AG10803 (cell line): ENCODE measurements at regions not wholly inside any gene's neighbourhood (a gene's known extent, or its start where the extent isn't known, plus 50 kb on each side); places are given as distances from the start of the nearest gene placed in this dataset.

Source experiments
- DNase-seq: peaks from one replicate; pipeline ENCODE4 v3.0.0; 2010; ENCODE audit warnings: low read depth
- H3K4me3 ChIP-seq: 2 replicates; pipeline ENCODE4 v1.5.1; 2011; ENCODE audit warnings: mild to moderate bottlenecking, low read length, control low read depth
- TF ChIP-seq, protein P1 (sequence below): conservative IDR thresholded peaks from 2 replicates; pipeline ENCODE4 v1.5.1; 2011; ENCODE audit warnings: mild to moderate bottlenecking, low read length, control low read depth, inconsistent platforms

GRCh38 chr6:4017834-4018170 is 61.1 kb downstream of the FAM217A start:
- peak overlapping the region; percentile 86 for H3K4me3 ChIP-seq
- TF ChIP-seq, protein P1, sequence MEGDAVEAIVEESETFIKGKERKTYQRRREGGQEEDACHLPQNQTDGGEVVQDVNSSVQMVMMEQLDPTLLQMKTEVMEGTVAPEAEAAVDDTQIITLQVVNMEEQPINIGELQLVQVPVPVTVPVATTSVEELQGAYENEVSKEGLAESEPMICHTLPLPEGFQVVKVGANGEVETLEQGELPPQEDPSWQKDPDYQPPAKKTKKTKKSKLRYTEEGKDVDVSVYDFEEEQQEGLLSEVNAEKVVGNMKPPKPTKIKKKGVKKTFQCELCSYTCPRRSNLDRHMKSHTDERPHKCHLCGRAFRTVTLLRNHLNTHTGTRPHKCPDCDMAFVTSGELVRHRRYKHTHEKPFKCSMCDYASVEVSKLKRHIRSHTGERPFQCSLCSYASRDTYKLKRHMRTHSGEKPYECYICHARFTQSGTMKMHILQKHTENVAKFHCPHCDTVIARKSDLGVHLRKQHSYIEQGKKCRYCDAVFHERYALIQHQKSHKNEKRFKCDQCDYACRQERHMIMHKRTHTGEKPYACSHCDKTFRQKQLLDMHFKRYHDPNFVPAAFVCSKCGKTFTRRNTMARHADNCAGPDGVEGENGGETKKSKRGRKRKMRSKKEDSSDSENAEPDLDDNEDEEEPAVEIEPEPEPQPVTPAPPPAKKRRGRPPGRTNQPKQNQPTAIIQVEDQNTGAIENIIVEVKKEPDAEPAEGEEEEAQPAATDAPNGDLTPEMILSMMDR: no peak
- peak; percentile 31 for DNase-seq

GRCh38 chr6:4018171-4018923 is 60.6 kb downstream of the FAM217A start:
- TF ChIP-seq, protein P1: peak; percentile 50
- H3K4me3 ChIP-seq: peak overlapping the region; percentile 86
- peak; percentile 92 for DNase-seq
